ENCODE measurements at regions not wholly inside any gene's neighbourhood (a gene's known extent, or its start where the extent isn't known, plus 50 kb on each side); places are given as distances from the start of the nearest gene placed in this dataset.
A peak's percentile ranks its signal among the peaks of the same experiment; 100 is the strongest.
"Not testable (repeated sequence)": the region's sequence is repeated elsewhere in the genome, so short reads cannot be mapped to it uniquely, and the experiment has no call there.

GRCh38 chr16:27600381-27600780 lies 50.4 kb downstream of the KATNIP start:
- Histone ChIP-seq H3K9me3 (no peaks in the 10 kb centered on the region), H3K4me1 (no peaks in the 10 kb centered on the region), H3K27ac (no peak overlapping the region), H3K27me3 (no peaks in the 10 kb centered on the region), H3K4me3 (no peak overlapping the region), H3K36me3 (peaks cover 0 to 5% (median 0%) of the 10 kb centered on the region in 3 donors)
- 72 to 73% methylated on average over 6 of the region's 6 CpGs for WGBS, 2 donors
- TF ChIP-seq EP300 (IDR thresholded peaks at IDR 0.05): no peak
- TF ChIP-seq POLR2A (IDR thresholded peaks at IDR 0.05): no peak
- TF ChIP-seq, protein P1, sequence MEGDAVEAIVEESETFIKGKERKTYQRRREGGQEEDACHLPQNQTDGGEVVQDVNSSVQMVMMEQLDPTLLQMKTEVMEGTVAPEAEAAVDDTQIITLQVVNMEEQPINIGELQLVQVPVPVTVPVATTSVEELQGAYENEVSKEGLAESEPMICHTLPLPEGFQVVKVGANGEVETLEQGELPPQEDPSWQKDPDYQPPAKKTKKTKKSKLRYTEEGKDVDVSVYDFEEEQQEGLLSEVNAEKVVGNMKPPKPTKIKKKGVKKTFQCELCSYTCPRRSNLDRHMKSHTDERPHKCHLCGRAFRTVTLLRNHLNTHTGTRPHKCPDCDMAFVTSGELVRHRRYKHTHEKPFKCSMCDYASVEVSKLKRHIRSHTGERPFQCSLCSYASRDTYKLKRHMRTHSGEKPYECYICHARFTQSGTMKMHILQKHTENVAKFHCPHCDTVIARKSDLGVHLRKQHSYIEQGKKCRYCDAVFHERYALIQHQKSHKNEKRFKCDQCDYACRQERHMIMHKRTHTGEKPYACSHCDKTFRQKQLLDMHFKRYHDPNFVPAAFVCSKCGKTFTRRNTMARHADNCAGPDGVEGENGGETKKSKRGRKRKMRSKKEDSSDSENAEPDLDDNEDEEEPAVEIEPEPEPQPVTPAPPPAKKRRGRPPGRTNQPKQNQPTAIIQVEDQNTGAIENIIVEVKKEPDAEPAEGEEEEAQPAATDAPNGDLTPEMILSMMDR (IDR thresholded peaks at IDR 0.05): no peak
- DNase-seq (ENCODE audit: low spot score in 2 of 2): no peak

GRCh38 chr16:27602103-27602502 lies 52.2 kb downstream of the KATNIP start:
- 65 to 82% methylated on average over 4 of the region's 4 CpGs for WGBS, 2 donors
- TF ChIP-seq, protein P1 (IDR thresholded peaks at IDR 0.05): no peak
- TF ChIP-seq POLR2A (IDR thresholded peaks at IDR 0.05) (no peak), EP300 (IDR thresholded peaks at IDR 0.05) (no peak)
- H3K9me3 ChIP-seq: no peaks in the 10 kb centered on the region
- H3K4me1 ChIP-seq: no peaks in the 10 kb centered on the region
- no peaks in the 10 kb centered on the region for H3K27me3 ChIP-seq
- H3K27ac ChIP-seq: no peak overlapping the region
- H3K36me3 ChIP-seq: peaks cover 0 to 5% (median 0%) of the 10 kb centered on the region in 3 donors
- no peak overlapping the region for H3K4me3 ChIP-seq
- no peak for DNase-seq (ENCODE audit: low spot score in 2 of 2)

GRCh38 chr16:27605500-27606106 lies 55.7 kb downstream of the KATNIP start:
- not testable (repeated sequence) for DNase-seq (ENCODE audit: low spot score in 2 of 2); H3K4me1 ChIP-seq; H3K27me3 ChIP-seq; H3K36me3 ChIP-seq; H3K27ac ChIP-seq; H3K4me3 ChIP-seq; H3K9me3 ChIP-seq
- TF ChIP-seq, protein P1 (IDR thresholded peaks at IDR 0.05): peak; percentile 38 to 48 (median 43)
- 64 to 65% methylated on average over 12 of the region's 12 CpGs for WGBS, 2 donors

GRCh38 chr16:27611340-27611739 lies 61.4 kb downstream of the KATNIP start:
- H3K36me3 ChIP-seq: no peaks in the 10 kb centered on the region
- no peaks in the 10 kb centered on the region for H3K4me1 ChIP-seq
- no peak overlapping the region for H3K4me3 ChIP-seq
- no peaks in the 10 kb centered on the region for H3K9me3 ChIP-seq
- TF ChIP-seq EP300 (IDR thresholded peaks at IDR 0.05) (no peak), POLR2A (IDR thresholded peaks at IDR 0.05) (no peak)
- TF ChIP-seq, protein P1 (IDR thresholded peaks at IDR 0.05): no peak
- WGBS, 2 donors: 90 to 91% methylated on average over 5 of the region's 5 CpGs
- DNase-seq (ENCODE audit: low spot score in 2 of 2): no peak
- H3K27ac ChIP-seq: no peak overlapping the region
- no peaks in the 10 kb centered on the region for H3K27me3 ChIP-seq

GRCh38 chr16:27613238-27613791 lies 63.4 kb downstream of the KATNIP start:
- no peak overlapping the region for H3K4me3 ChIP-seq
- H3K36me3 ChIP-seq: no peaks in the 10 kb centered on the region
- no peaks in the 10 kb centered on the region for H3K27me3 ChIP-seq
- peaks cover 0 to 6% (median 0%) of the 10 kb centered on the region in 4 donors for H3K4me1 ChIP-seq
- no peak for DNase-seq (ENCODE audit: low spot score in 2 of 2)
- TF ChIP-seq, protein P1 (IDR thresholded peaks at IDR 0.05): no peak
- TF ChIP-seq EP300 (IDR thresholded peaks at IDR 0.05): no peak
- TF ChIP-seq POLR2A (IDR thresholded peaks at IDR 0.05): no peak
- WGBS, 2 donors: 68% methylated on average over 8 of the region's 8 CpGs
- no peak overlapping the region for H3K27ac ChIP-seq
- no peaks in the 10 kb centered on the region for H3K9me3 ChIP-seq
